CD8-positive, alpha-beta memory T cell (primary cell): ENCODE measurements at regions not wholly inside any gene's neighbourhood (a gene's known extent, or its start where the extent isn't known, plus 50 kb on each side); places are given as distances from the start of the nearest gene placed in this dataset.

Experiments
- CTCF ChIA-PET: fragments of 350-600 bp; sonication (Branson Sonifier 250); formaldehyde crosslinking; loops from one replicate; lab custom pipeline; 2021; ENCODE audit warnings: antibody characterized with exemption; lab: Charles Lee
- POLR2A ChIA-PET: fragments of 350-600 bp; sonication (Branson Sonifier 250); formaldehyde crosslinking; loops from one replicate; lab custom pipeline; 2021; ENCODE audit warnings: antibody characterized with exemption; lab: Charles Lee
- DNase-seq, 5 donors: peaks; one replicate each; pipeline versions ENCODE4 v3.0.0 to v3.0.0-alpha.2; 2020 to 2022; ENCODE audit warnings: mixed read lengths in 1 of 5
- H3K27ac ChIP-seq: one replicate; pipeline ENCODE4 v1.7.0; 2013; ENCODE audit warnings: low read depth, mild to moderate bottlenecking, low read length, moderate library complexity
- H3K27me3 ChIP-seq: 2 replicates; pipeline ENCODE4 v1.7.0; 2013; ENCODE audit warnings: low read length, mild to moderate bottlenecking; ENCODE audit not compliant: insufficient read depth, poor library complexity, severe bottlenecking
- H3K36me3 ChIP-seq: 2 replicates; pipeline ENCODE4 v1.7.0; 2013; ENCODE audit warnings: mild to moderate bottlenecking, low read length, moderate library complexity; ENCODE audit not compliant: insufficient read depth
- H3K4me1 ChIP-seq: 2 replicates; pipeline ENCODE4 v1.7.0; 2013; ENCODE audit warnings: mild to moderate bottlenecking, low read length, moderate library complexity; ENCODE audit not compliant: insufficient read depth
- H3K4me3 ChIP-seq: 2 replicates; pipeline ENCODE4 v1.7.0; 2013; ENCODE audit warnings: mild to moderate bottlenecking, low read length
- H3K9me3 ChIP-seq: 2 replicates; pipeline ENCODE4 v1.7.0; 2013; ENCODE audit warnings: mild to moderate bottlenecking, low read length
- H3K27ac Mint-ChIP-seq, 8 donors: one replicate each; pipeline ENCODE4 v1.8.0; 2020 to 2021; ENCODE audit warnings: mixed read lengths in 8 of 8, mild to moderate bottlenecking in 6 of 8, inconsistent platforms in 3 of 8, moderate library complexity in 3 of 8
- H3K27me3 Mint-ChIP-seq, 2 donors: one replicate each; pipeline ENCODE4 v1.8.0; 2020 to 2021; ENCODE audit warnings: mixed read lengths in 2 of 2, mild to moderate bottlenecking in 1 of 2, moderate library complexity in 1 of 2
- H3K36me3 Mint-ChIP-seq, 3 donors: one replicate each; pipeline ENCODE4 v1.8.0; 2020 to 2021; ENCODE audit warnings: mixed read lengths in 3 of 3, inconsistent platforms in 1 of 3, mild to moderate bottlenecking in 1 of 3
- H3K4me1 Mint-ChIP-seq, 3 donors: one replicate each; pipeline ENCODE4 v1.8.0; 2020 to 2021; ENCODE audit warnings: mixed read lengths in 3 of 3, inconsistent platforms in 1 of 3, mild to moderate bottlenecking in 1 of 3
- H3K4me3 Mint-ChIP-seq, 7 donors: one replicate each; pipeline ENCODE4 v1.8.0; 2020 to 2021; ENCODE audit warnings: mixed read lengths in 7 of 7, mild to moderate bottlenecking in 6 of 7, moderate library complexity in 4 of 7, inconsistent platforms in 2 of 7
- H3K9me3 Mint-ChIP-seq, 5 donors: one replicate each; pipeline ENCODE4 v1.8.0; 2020 to 2022; ENCODE audit warnings: mixed read lengths in 5 of 5, mild to moderate bottlenecking in 3 of 5, moderate library complexity in 2 of 5, inconsistent platforms in 1 of 5

DNA sequence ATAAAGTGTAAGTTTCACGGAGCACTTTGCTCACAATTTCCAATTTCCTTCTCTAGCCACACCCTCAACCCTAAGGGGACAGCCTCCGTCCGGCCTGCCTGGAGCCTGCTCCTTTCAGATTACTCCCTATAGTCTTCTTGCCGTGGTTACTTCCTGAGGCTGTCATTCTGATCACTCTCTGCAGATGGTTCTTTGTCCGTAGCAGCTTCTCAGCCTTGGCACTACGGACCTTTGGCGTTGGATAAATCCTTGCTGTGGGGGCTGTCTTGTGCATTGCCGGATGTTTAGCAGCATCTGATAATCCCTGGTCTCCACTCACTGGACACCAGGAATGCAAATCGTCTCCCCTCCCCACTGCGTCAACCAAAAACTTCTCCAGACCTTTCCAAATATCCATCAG is 447.5 kb upstream of the KIRREL3 start:
- no peaks in the 10 kb centered on the region for H3K4me1 ChIP-seq
- H3K36me3 Mint-ChIP-seq, result no peaks in the 10 kb centered on the region
- H3K27ac Mint-ChIP-seq, result no peak overlapping the region
- no peak overlapping the region for H3K4me3 Mint-ChIP-seq
- peaks cover 0 to 8% (median 3%) of the 10 kb centered on the region in 5 donors for H3K9me3 Mint-ChIP-seq
- no peak overlapping the region for H3K4me3 ChIP-seq
- ChIA-PET POLR2A (no interaction called here), CTCF (no interaction called here)
- no peaks in the 10 kb centered on the region for H3K9me3 ChIP-seq
- no peaks in the 10 kb centered on the region for H3K27me3 ChIP-seq
- no peaks in the 10 kb centered on the region for H3K27me3 Mint-ChIP-seq
- no peak overlapping the region for H3K27ac ChIP-seq
- H3K36me3 ChIP-seq, result no peaks in the 10 kb centered on the region
- no peak for DNase-seq
- H3K4me1 Mint-ChIP-seq, result no peaks in the 10 kb centered on the region

DNA sequence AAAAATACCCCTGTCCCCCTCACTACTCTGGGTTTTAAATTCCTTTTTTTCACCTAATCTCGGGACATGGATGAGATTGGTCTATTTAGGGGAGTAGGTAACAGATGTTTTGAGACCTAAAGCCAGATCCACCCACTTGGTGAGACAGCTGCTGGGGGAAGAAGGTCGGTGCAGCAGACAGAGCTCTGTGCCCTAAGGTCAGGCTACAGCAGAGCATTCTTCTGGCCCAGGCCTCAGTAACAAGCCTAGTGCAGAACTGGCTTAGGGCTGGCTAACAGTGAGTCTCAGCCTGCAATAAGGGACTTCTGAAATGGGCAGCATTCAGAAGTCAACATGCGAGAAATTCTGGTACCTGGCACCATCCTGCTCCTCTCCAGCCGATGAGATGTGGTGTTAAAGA is 444.9 kb upstream of the KIRREL3 start:
- Mint-ChIP-seq H3K4me1 (no peaks in the 10 kb centered on the region), H3K36me3 (no peaks in the 10 kb centered on the region), H3K9me3 (peaks cover 0 to 8% (median 3%) of the 10 kb centered on the region in 5 donors), H3K27me3 (no peaks in the 10 kb centered on the region), H3K4me3 (no peak overlapping the region), H3K27ac (no peak overlapping the region)
- Histone ChIP-seq H3K36me3 (no peaks in the 10 kb centered on the region), H3K27ac (no peak overlapping the region), H3K9me3 (no peaks in the 10 kb centered on the region), H3K4me1 (no peaks in the 10 kb centered on the region), H3K27me3 (no peaks in the 10 kb centered on the region), H3K4me3 (no peak overlapping the region)
- ChIA-PET CTCF (no interaction called here), POLR2A (no interaction called here)
- no peak for DNase-seq

DNA sequence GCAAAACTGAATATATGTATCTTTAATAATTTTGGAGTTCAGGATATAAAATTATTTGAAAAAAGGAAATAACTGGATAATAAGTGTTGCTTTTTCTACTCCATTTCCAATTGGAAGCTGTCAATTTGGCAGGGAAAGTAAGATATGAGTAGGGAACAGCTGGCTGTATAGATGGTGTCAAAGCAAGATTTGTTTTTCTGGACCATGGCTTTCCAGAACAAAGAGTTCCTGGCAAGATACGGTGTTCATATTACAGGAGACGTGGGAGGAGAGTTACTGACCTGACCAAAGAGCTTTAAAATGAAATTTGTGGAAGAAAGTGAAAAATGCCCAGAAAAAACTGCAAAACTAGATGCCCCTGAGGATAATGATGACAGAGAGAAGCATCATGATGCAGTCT is 442.7 kb upstream of the KIRREL3 start:
- POLR2A ChIA-PET, result no interaction called here
- H3K9me3 Mint-ChIP-seq, result peaks cover 0 to 8% (median 6%) of the 10 kb centered on the region in 5 donors

DNA sequence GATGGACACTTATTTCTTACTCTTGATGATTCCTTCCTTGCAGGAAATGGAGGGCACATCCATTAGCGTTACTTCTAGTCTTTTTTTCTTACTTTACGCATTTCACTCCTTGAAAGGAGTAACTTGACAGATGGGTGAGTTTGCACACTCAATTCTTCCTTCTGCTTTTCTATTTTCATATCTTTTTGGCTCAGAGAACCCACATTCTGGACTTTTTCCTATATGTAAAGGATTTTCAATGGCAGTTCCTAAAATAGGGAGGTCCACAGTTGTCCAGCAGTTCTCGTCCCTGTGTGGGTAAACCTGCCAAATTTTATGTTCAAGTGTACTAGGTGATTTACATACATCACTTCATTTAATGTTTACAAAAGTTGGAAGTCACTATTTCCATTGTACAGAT is 440.0 kb upstream of the KIRREL3 start:
- Mint-ChIP-seq H3K4me3 (no peak overlapping the region), H3K36me3 (peaks cover 0 to 3% (median 2%) of the 10 kb centered on the region in 3 donors), H3K4me1 (no peaks in the 10 kb centered on the region), H3K9me3 (peaks cover 0 to 6% (median 0%) of the 10 kb centered on the region in 5 donors), H3K27ac (no peak overlapping the region), H3K27me3 (no peaks in the 10 kb centered on the region)
- no peaks in the 10 kb centered on the region for H3K4me1 ChIP-seq
- no peak for DNase-seq
- H3K27me3 ChIP-seq, result no peaks in the 10 kb centered on the region
- no peak overlapping the region for H3K4me3 ChIP-seq
- H3K27ac ChIP-seq, result no peak overlapping the region
- ChIA-PET CTCF (no interaction called here), POLR2A (no interaction called here)
- H3K9me3 ChIP-seq, result no peaks in the 10 kb centered on the region
- no peaks in the 10 kb centered on the region for H3K36me3 ChIP-seq

More for the DNA sequence above, 442.7 kb upstream of the KIRREL3 start:
- no peaks in the 10 kb centered on the region for H3K27me3 Mint-ChIP-seq
- H3K4me3 Mint-ChIP-seq, result no peak overlapping the region
- DNase-seq, result no peak
- CTCF ChIA-PET, result no interaction called here
- no peak overlapping the region for H3K27ac Mint-ChIP-seq
- H3K9me3 ChIP-seq, result no peaks in the 10 kb centered on the region
- H3K4me1 ChIP-seq, result no peaks in the 10 kb centered on the region
- peaks cover 0 to 3% (median 2%) of the 10 kb centered on the region in 3 donors for H3K36me3 Mint-ChIP-seq
- no peaks in the 10 kb centered on the region for H3K36me3 ChIP-seq
- no peak overlapping the region for H3K27ac ChIP-seq
- no peaks in the 10 kb centered on the region for H3K4me1 Mint-ChIP-seq
- H3K27me3 ChIP-seq, result no peaks in the 10 kb centered on the region
- no peak overlapping the region for H3K4me3 ChIP-seq

DNA sequence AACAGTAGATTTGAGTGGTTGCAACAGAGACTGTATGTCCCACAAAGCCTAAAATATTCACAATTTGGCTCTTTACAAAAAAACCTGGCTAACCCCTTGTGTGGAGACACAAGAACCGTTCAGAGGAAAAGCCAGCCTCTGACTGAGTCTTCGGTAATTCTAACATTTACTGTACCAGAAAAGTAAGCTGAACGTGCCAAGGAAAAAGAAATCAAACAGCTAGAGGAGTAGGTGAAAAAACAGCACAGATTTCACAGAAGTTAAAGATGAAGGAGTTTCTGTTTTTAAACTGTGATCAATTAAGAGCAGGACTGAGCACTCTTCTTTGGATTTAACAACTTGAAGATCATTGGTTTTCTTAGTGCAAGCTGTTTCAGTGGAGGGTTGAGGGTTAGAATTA is 424.7 kb upstream of the KIRREL3 start:
- Mint-ChIP-seq H3K9me3 (peaks cover 0 to 6% (median 0%) of the 10 kb centered on the region in 5 donors), H3K4me1 (no peaks in the 10 kb centered on the region), H3K27me3 (no peaks in the 10 kb centered on the region), H3K36me3 (no peaks in the 10 kb centered on the region), H3K4me3 (no peak overlapping the region), H3K27ac (no peak overlapping the region)
- no peaks in the 10 kb centered on the region for H3K9me3 ChIP-seq
- DNase-seq, result no peak
- H3K27me3 ChIP-seq, result no peaks in the 10 kb centered on the region
- no peaks in the 10 kb centered on the region for H3K36me3 ChIP-seq
- CTCF ChIA-PET, result no interaction called here
- no peaks in the 10 kb centered on the region for H3K4me1 ChIP-seq
- POLR2A ChIA-PET, result no interaction called here
- H3K27ac ChIP-seq, result no peak overlapping the region
- no peak overlapping the region for H3K4me3 ChIP-seq

DNA sequence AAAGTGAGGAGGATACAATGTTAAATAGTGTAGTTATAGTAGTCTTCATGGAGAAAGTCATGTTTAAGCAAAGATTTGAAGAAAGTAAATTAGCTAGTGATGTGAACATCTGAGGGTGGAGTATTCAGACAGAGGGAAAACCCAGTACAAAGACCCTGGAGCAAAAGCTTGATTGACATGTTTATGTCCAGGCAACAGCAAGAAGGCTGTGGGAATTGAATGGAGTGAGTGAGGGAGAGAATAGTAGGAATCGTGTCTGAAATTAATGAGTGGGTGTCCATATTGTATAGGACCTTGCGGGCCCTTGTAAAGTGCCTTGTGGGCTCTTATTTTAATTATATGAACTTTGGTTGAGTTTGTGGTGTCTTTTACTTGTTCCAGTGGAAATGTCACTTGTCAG is 424.1 kb upstream of the KIRREL3 start:
- no peaks in the 10 kb centered on the region for H3K4me1 Mint-ChIP-seq
- Histone ChIP-seq H3K27me3 (no peaks in the 10 kb centered on the region), H3K9me3 (no peaks in the 10 kb centered on the region), H3K36me3 (no peaks in the 10 kb centered on the region), H3K4me1 (no peaks in the 10 kb centered on the region), H3K4me3 (no peak overlapping the region), H3K27ac (no peak overlapping the region)
- CTCF ChIA-PET, result no interaction called here
- no peak overlapping the region for H3K27ac Mint-ChIP-seq
- H3K27me3 Mint-ChIP-seq, result no peaks in the 10 kb centered on the region
- no peak for DNase-seq
- POLR2A ChIA-PET, result no interaction called here
- H3K4me3 Mint-ChIP-seq, result no peak overlapping the region
- no peaks in the 10 kb centered on the region for H3K36me3 Mint-ChIP-seq
- peaks cover 0 to 6% (median 0%) of the 10 kb centered on the region in 5 donors for H3K9me3 Mint-ChIP-seq

DNA sequence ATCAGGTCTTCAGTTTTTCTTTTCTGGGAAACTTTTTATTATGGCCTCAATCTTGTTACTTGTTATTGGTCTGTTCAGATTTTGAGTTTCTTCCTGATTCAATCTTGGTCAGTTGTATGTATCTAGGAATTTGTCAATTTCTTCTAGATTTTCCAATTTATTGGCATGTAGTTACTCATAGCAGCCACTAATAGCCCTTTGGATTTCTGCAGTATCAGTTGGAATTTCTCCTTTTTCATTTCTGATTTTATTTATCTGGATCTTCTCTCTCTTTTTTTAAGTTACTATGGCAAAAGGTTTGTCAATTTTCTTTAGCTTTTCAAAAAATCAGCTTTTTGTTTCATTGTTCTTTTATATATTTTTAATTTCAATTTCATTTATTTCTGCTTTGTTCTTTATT is 419.6 kb upstream of the KIRREL3 start:
- ChIA-PET POLR2A (no interaction called here), CTCF (no interaction called here)
- no peak overlapping the region for H3K4me3 ChIP-seq
- H3K27me3 ChIP-seq, result no peaks in the 10 kb centered on the region
- no peaks in the 10 kb centered on the region for H3K9me3 ChIP-seq
- DNase-seq, result no peak
- Mint-ChIP-seq H3K27ac (no peak overlapping the region), H3K36me3 (no peaks in the 10 kb centered on the region), H3K4me3 (no peak overlapping the region), H3K9me3 (peaks cover 0 to 8% (median 4%) of the 10 kb centered on the region in 5 donors), H3K4me1 (no peaks in the 10 kb centered on the region), H3K27me3 (no peaks in the 10 kb centered on the region)
- no peaks in the 10 kb centered on the region for H3K36me3 ChIP-seq
- H3K27ac ChIP-seq, result no peak overlapping the region
- no peaks in the 10 kb centered on the region for H3K4me1 ChIP-seq

DNA sequence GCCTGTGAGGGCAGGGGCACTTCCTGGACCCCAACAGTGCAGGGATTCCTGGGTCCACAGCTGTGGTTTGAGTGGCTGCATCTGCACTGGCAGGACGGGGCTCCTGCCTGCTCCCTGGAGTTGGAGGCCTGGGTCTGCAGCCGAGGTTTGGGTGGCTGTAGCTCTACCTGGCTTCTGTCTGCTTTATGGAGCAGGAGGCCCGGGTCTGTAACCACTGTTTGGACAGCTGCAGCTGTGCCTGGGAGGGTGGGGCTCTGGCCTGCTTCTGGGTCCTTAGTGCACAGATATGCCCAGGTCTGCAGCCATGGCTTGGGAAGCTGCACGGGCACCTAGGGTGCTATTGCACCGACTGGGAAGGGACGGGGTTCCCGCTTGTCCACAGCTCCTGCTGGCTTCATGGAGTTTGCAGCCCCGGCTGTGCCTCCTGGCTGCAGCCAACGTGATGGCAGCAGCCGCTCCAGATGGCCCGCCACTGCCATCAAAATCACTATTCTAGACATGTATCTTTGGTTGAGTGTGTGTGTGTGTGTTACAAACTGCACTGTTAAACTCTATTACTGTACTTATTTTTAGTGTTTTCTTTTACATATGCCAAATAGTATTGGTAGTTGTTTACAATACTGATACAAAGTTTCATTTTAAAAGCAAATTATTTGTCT is 412.3 kb upstream of the KIRREL3 start:
- ChIA-PET POLR2A (no interaction called here), CTCF (no interaction called here)
- no peak for DNase-seq
- no peaks in the 10 kb centered on the region for H3K36me3 ChIP-seq
- H3K27me3 Mint-ChIP-seq, result no peaks in the 10 kb centered on the region
- no peaks in the 10 kb centered on the region for H3K36me3 Mint-ChIP-seq
- no peaks in the 10 kb centered on the region for H3K27me3 ChIP-seq
- H3K4me1 Mint-ChIP-seq, result no peaks in the 10 kb centered on the region
- H3K9me3 Mint-ChIP-seq, result peaks cover 6 to 21% (median 12%) of the 10 kb centered on the region in 5 donors
- no peaks in the 10 kb centered on the region for H3K9me3 ChIP-seq
- no peak overlapping the region for H3K4me3 Mint-ChIP-seq
- H3K4me3 ChIP-seq, result no peak overlapping the region
- no peaks in the 10 kb centered on the region for H3K4me1 ChIP-seq
- no peak overlapping the region for H3K27ac Mint-ChIP-seq
- no peak overlapping the region for H3K27ac ChIP-seq
